ENCODE measurements at regions not wholly inside any gene's neighbourhood (a gene's known extent, or its start where the extent isn't known, plus 50 kb on each side); places are given as distances from the start of the nearest gene placed in this dataset.
"Not testable (repeated sequence)": the region's sequence is repeated elsewhere in the genome, so short reads cannot be mapped to it uniquely, and the experiment has no call there.

DNA sequence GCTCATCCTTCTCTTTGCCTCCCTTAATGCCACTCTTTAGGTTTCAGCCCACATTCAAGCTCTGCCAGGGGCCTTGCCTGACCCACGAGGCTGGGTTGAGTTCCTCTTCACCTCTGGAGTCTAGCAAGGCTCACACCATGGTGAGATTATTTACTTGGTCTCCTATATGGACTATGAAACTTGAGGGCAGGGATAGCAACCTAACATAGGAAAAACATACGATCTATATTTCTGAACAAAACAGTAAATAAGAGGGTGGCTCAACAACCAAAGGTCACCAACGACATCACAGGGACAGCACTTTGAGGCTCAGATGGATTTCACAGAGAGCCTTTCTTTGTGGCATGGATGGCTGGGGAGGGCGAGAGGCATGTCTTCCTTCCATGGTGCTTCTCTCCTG lies 197.0 kb downstream of the MAF start:
- DNase-seq: no peak

DNA sequence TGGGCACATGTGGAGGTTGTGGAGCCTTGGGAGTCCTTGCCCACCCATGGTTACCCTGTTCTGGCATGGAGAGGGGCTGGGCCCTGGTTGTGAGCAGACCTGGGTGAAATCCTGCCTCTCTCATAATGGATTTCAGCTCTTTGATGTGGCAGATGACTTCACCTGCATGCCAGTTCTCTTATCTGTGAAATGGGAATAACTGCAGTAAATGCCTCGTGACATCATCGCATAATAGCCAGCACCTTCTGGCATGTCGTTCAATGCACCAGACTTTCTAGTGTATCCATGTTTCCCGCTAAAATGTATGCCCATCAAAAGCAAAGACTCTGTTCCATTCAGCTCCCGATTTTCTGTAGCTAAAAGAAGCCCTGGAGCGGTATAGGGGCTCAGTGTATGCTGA lies 197.6 kb downstream of the MAF start:
- DNase-seq: no peak

DNA sequence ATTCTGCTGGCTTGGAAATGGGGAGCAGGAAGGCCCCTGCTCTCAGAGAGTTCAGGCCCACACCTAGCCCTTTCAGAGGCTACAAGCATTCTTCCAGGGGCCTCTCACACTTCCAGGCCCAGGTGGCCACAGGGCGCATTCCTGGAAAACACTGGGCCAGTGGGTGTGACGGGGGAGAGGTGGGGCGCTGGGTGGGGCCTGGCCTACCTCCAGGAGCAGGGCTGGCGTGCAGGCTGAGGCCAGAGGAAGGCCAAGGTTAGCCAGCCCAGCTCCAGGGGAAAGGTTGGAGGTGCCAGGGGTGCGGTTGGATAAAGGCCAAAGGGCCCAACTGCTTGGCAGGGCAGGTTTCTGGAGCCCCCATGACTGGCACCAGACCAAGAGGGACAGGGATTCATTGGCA lies 198.2 kb downstream of the MAF start:
- DNase-seq: no peak

DNA sequence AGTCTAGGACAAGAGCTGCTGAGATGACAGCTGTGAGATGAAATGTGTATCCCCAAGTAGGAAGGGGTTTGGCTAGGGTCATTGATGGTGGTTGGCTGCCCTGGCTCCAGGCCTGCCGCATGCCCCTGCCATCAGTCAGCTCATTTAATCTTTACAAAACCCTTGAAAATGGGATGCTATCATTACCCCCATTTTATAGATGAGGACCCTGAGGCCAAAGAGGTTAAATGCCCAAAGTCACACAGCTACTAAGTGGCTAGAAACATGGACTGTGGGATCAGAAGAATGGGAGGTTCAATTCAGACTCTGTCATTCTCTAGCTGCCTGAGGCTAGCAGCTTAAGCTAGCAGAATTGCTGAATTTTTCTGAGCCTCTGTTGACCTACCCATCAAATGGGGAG lies 198.8 kb downstream of the MAF start:
- DNase-seq: no peak

DNA sequence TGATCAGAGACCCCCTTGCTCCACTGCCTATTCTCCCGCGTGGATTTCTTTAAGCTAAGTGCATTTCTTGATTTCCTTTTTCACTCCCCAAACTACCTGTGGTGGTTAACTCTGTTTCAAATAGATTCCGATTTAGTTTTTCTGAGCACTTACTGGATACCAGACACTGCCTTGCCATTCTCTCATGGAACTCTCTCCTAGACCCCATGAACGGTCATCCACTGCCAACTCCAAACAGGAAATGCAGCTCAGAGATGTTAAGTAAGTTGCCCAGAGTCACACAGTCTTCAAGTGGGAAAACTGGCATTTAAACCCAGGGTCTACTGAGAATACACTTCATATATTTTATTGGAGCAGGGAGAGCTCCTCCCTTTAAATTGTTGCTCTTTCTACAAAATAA lies 199.4 kb downstream of the MAF start:
- no peak for DNase-seq

DNA sequence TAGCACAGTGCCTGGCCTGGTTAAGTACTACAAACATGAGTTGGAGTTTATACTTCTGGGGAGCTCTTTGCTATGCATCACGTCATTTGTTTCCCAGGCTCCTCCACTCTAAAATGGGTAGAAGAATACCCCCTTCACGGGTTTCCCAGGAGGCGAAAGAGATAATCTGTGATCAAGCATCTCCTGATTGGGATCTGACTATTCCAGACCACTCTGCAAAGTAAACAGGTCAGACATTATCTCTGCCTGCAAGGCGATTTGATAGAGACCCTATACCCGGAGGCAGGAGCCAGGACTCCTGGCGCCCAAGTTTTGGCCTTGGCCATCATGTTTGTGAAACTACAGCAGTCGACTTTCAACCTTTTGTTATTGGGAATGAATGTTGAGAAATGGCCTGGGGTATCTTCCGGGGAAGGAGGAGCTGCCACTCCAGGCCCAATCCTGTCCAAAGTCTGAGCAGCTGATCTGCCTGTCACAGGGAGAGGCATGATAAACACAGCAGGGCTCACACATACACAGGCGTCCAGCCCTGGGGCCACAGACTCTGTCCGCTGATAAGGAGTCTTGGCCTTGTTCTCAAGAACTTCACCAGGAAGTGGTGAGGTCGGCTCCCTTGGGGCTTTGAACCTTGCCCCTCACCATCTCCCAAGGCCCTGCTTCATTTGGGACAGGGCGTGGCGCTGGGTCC lies 199.9 kb downstream of the MAF start:
- DNase-seq: no peak

DNA sequence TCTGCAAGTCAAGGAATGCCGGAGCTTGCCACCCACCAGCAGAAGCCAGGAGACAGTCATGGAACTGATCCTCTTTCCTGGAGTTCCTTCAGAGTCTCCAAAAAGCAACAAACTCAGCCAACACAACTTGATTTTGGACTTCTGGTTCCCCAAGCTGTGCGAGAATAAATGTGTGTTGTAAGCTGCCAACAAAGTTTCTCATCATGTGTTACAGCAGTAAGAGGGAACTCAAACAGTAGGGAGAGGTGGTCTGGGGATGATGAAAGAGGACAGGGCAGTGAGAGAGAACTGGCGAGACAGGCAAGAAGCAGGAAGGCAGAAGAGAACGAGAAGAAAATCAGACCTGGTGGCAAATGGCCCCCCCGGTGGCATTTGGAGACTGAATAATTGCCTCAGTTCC lies 204.9 kb downstream of the MAF start:
- DNase-seq: no peak

DNA sequence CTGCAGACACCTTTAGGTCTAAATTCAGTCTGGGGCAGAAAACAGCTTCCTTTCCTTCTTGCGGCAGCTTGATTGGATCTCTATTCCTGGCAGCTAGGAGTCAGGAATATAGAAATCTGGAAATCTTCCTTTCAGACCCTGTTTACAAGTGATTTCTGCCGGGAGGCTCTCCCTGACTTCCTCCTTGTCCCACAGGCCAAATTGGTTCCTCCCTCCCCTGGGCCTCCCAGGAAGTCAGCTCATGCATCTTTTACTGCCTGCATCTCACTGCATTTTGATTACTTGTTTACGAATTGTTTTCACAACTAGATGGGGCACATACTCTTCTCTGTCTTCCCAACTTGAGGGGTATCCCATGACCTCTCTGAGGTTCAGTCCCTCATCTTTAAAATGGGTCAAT lies 206.3 kb downstream of the MAF start:
- no peak for DNase-seq

DNA sequence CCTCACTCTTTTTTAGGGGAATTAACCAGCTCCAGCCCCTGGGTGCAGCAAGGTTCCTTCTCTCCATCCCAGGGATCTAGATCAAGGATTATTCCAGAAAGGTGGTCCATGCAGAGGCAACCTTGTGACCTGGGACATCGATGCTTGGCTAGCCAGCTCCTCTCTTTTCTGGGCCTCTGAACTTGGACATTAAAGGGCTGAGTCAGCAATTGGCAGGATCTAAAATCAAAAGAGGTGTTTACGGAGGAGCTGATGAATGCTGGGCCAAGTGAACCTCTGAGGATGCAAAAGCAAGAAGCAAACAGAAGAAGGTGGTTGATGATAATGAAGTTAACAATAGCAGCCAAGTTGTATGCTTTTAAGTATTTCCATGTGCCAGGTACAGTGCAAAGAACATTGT lies 207.0 kb downstream of the MAF start:
- no peak for DNase-seq

DNA sequence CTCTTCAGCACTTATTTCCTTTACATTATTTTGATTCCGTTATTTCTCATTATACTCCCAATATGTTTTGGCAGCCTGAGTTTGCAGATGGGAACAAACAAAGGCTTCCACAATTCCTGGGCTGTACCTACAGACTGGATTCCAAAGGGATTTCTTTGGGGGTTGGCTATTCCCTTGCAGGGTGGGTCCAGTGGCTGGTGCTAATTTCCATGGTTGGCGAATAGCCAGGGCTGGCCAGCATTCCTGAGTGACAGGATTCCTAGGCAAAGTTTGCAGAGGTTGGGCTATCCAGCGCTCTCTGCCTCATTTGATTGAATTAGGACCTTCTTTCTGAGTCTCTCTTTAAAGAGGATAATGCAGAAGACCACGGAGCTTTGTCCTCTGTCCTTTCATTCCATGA lies 207.4 kb downstream of the MAF start:
- DNase-seq: no peak

DNA sequence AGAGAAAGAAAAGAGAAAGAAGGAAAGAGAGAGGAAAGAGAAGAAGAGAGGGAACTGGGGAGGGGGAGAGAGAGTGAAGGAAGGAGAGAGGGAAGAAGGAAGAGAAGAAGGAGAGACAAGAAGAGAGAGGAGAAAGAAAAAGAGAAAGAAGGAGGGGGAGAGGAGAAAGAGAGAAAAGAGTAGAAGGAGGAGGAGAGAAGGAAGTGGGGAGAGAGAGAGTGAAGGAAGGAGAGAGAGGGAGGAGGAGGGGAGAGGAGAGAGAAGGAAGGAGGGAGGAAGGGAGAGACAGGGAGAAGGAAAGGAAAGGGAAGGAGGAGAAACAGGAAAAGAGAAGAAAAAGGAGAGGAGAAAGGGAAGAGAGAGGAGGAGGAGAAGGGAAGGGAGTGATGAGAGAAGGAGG lies 208.5 kb downstream of the MAF start:
- no peak for DNase-seq

DNA sequence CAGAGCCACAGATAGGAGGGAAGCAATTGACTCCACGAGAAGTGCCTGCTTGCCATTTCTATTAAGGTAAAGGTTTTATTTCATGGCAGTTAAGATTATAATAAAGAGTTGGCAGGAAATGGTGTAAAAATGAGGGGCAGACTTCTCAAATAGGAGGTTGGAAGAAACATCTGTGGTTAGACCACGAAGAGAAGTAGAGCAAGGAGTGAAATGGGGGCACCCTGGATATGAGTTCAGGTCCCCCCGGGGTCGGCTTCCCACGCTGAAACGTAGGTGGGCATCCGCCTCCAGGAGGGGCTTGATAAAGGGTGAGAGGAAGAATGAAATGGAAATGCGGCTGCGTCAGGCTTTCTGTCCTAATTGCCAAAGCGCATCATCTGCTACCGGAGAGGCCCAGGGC lies 209.1 kb downstream of the MAF start:
- DNase-seq: no peak

DNA sequence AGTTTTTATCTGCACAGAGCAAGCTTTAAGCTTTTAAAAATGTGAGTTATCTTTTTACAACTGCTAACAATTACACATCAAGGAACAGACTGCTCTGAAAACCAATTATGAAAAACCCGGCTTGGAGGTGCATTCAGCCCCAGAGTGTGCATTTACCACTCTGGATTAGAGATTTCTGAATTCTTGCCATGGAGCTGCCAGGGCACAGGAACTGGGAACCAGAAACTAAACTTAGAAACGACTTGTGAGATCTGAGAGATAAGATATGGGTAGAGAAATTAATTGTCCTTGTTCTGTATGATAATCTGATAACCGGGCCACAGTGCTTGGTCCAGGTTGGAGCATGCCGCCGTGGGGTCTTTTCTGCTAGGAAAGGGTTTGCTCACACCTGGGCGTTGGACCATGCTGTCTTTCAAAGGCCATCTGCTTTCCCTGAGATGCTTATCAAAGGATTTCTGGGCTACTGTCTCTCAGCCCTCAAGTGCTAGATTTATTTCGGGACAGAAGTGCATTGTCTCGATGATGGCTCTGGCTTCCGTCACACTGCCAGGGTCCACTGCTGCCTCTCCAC lies 210.0 kb downstream of the MAF start:
- DNase-seq: no peak

DNA sequence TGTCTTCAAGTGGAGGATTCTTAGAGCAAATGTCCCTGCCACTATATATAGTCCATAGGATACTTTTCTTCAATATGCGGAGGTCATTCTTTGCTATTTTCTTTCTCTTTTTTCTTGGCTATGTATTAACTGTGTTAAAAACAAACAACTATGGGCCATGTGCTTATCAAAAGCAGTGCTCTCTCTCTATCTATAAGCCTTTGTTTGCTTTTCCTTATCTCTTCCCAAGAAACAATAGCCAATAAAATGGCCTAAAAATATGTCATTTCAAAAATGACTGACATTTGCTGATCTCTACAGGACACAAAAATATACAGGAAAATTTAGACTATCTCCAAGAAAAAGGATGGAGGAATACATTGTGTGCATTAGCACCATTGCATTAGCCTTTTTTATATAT lies 212.1 kb downstream of the MAF start:
- no peak for DNase-seq

DNA sequence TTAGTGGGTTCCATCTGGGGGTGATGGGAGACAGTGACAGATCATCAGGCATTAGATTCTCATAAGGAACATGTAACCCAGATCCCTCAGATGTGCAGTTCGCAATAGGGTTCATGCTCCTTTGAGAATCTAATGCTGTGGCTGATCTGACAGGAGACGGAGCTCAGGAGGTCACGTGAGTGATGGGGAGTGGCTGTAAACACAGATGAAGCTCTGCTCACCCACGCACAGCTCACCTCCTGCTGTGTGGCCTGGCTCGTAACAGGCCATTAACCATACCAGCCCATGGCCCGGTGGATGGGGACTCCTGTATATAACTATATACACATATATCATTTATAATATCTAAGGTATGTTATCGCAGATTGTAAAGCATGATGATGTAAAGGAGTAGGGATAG lies 214.2 kb downstream of the MAF start:
- DNase-seq: no peak

DNA sequence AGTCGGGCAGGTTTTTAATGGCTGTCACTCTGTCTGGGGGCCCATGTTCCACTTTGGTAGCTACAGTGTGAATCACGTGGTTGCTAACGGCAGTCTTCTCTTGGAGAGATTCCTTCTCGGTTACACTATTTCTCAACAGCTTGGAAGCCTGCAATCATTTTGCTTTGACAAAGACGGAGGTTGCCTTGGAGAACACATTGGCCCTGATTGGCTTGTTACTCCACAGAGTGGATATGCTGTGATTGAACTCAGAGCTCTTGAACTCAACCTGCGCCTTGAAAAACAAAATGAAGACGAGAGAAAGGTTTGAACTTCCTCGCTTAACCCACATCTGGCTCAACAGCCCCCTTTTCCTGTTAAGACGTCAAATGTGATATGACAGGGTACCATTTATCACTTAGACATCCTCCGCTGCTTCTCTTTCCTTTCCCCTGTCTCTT lies 218.9 kb downstream of the MAF start:
- DNase-seq: no peak

DNA sequence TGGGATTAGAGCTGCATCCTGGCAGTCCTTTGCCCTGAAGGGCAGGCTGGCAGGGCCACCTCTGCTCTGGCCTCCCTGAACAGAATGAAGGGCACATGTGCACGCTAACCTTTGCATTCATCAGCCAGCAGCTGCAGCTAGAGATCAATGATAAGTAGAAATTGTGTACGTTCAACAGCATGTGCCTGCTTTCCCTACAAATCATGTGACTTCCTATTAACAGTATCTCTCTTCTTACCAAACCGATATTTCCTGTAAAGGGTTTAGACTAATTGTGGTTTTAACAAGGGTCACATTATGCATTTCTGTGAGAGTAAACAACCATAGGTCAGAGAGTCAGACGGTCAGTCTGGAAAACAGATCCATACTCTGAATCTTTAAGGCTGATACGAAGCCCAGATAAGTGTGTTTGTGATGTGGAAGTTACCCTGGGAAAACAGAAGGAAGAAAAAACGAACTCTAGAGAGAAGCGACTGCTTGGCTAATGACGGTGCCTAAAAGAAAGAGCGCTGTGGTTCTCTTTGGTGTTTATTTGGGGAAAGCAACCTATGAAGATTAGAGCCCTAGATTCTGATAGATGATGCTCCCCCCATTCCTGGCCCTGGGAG lies 219.4 kb downstream of the MAF start:
- no peak for DNase-seq

DNA sequence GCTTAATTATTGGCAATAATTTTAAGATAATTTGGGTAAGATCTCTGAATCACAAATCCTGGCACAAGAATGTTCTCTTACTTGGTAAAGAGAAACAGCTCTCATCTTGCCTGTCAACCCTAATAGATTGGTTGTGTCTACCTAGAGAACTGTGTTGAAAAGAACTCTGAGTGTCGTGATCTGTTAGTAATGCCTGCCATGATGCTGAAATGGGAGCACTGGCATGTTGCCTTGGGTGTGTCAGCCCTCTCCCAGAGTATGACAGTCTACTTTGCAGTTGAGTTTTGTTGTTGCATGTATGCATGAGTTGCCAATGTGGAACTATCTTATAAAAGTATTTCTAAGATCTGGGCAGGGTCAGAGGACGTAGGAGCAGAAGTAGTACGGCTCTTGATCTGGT lies 221.4 kb downstream of the MAF start:
- DNase-seq: no peak

DNA sequence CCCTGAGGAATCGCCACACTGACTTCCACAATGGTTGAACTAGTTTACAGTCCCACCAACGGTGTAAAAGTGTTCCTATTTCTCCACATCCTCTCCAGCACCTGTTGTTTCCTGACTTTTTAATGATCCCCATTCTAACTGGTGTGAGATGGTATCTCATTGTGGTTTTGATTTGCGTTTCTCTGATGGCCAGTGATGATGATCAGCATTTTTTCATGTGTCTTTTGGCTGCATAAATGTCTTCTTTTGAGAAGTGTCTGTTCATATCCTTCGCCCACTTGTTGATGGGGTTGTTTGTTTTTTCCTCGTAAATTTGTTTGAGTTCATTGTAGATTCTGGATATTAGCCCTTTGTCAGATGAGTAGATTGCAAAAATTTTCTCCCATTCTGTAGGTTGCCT lies 223.5 kb downstream of the MAF start:
- not testable (repeated sequence) for DNase-seq

DNA sequence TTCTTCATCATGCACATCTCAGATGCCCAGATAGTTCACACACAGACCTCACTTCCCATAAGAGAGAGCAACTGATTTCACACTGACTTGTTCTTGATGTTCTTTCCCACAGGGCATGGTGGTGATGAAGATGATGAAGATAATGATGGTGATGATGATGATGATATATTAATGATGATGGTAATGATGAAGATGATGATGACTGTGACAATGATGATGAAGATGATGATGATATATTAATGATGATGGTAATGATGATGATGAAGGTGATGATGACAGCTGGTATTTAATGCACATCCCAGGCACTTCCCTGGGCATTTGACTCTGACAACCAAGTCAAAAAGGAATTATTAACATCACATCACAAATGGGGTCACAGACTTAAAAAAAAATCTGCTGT lies 225.2 kb downstream of the MAF start:
- no peak for DNase-seq

DNA sequence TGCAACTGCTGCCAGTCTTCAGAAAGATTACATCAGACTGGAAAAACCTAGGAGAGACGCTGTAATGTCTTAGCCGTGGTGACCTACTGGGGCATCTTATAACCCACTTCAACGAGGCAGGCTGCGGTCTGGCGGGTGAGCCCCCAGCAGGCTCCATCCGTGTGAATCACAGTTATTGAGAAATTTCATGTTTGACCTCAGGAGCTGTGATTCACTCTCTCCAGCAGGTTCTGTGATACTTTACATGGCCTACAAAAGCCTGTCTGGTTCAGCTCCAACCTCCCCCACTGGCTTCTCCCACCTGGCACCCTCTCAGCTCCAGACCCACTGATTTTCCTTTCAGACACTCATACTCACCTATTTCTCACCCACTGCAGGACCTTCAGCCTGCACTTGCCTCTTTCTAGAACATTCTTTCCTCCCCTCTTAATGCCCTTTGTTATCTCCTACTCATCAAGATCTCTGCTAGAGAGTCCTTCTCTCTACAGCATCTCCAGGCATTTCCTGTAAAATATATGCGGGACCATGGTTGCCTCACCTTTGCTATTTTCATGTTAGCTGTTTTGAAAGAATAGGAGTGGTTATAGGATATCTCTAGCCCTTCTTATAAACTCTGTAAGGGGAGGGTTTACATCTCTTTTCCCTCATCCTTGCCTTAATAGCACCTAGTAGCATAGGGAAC lies 227.9 kb downstream of the MAF start:
- no peak for DNase-seq

DNA sequence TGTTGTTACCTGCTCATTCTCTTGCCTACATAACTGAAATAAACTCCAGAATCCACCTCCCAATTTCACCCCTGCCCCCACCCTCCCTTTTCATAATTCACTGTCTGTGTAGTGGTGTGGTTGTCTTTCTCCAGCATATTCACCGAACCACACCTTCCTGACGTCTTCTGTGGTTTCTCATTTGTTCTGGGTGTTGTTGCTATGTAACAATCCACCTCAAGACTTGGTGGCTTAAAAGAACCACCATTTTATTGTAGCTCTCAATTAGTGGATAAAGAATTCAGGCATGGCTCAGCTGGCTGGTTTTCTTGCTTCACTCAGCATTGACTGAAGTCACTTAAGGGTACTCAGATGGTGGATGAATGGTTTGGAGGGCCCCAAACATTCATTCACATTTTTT lies 229.8 kb downstream of the MAF start:
- no peak for DNase-seq

DNA sequence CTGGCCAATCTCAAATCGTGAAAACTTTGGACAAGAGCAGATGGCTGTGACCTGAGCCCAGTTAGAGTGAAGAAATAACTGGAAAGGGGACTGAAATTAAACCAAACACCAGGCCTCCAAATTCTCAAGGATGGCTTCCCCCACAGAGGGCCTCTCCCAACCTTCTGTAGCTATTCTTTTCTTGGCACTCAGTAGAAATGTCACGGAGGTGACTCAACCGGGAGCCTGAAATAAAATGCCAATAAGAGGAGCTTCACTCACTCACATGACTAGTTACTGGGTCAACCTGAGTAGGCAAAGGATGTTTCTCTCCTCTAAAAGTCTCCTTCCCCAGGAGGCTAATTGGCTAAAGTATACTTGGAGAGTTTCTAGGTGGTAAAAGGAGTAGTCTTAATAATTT lies 230.7 kb downstream of the MAF start:
- DNase-seq: no peak

DNA sequence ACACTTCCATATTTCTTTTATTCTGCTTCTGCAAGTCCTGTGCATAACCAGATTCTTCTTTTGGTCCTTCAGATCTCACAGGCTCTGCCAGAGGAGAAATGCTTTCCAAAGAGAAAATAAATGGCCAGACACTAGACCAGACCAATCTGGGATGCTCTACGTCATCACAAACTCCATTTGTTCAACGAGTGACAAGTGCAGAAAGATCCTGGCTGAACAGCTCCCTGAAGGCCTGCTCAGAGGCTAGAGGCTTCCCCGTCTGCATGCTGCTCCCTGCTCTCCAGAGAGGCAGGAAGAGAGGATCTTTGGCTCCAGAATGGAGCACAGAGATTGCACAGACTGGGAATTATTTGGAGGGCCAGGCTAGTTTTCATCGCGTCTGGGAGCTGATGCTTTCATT lies 232.7 kb downstream of the MAF start:
- no peak for DNase-seq
